ENCODE measurements at regions not wholly inside any gene's neighbourhood (a gene's known extent, or its start where the extent isn't known, plus 50 kb on each side); places are given as distances from the start of the nearest gene placed in this dataset.

- TF ChIP-seq EGR1 (IDR thresholded peaks at IDR 0.05; ENCODE audit: low read depth in 2 of 2): no peak
- TF ChIP-seq JUND (IDR thresholded peaks at IDR 0.05): no peak
- no peak for TF ChIP-seq CTCF (IDR thresholded peaks at IDR 0.05; ENCODE audit: low read depth, low read length, missing input control)
- no peak for TF ChIP-seq RXRA (IDR thresholded peaks at IDR 0.05)
- no peak for TF ChIP-seq MAX (IDR thresholded peaks at IDR 0.05)
- TF ChIP-seq GABPA (IDR thresholded peaks at IDR 0.05 in 1 of 2, conservative IDR thresholded peaks at IDR 0.05 in 1 of 2): no peak
- no peak for TF ChIP-seq REST (IDR thresholded peaks at IDR 0.05)
- TF ChIP-seq FOXA2 (IDR thresholded peaks at IDR 0.05): no peak
- TF ChIP-seq TAF1 (conservative IDR thresholded peaks at IDR 0.05): no peak
- no peak for TF ChIP-seq ATF3 (IDR thresholded peaks at IDR 0.05)
Measured at GRCh38 chrX:131711478-131711867, 167.6 kb downstream of the OR13H1 start.

Measured in liver (tissue), 3 donors.